WTC11 (cell line): ENCODE measurements at regions not wholly inside any gene's neighbourhood (a gene's known extent, or its start where the extent isn't known, plus 50 kb on each side); places are given as distances from the start of the nearest gene placed in this dataset.
A peak's percentile ranks its signal among the peaks of the same experiment; 100 is the strongest.

Source experiments
- ATAC-seq: fragments of 200-7000 bp; cut with Tn5 transposase; 2 replicates; pipeline ENCODE4 v1.10.0; 2021; ENCODE audit warnings: mild to moderate bottlenecking, moderate library complexity
- CTCF ChIA-PET: fragments of 300-600 bp; sonication (Branson Sonifier 250); formaldehyde crosslinking; loops from one replicate; lab custom pipeline; 2021; ENCODE audit warnings: antibody characterized with exemption; lab: Charles Lee
- POLR2A ChIA-PET: fragments of 350-600 bp; sonication (Branson Sonifier 250); formaldehyde crosslinking; loops from one replicate; lab custom pipeline; 2021; ENCODE audit warnings: antibody characterized with exemption; lab: Charles Lee
- DNase-seq: peaks from one replicate; pipeline ENCODE4 v3.0.0; 2021; ENCODE audit warnings: low spot score
- H3K27ac Mint-ChIP-seq: 2 replicates; pipeline ENCODE4 v1.8.0; 2021; ENCODE audit warnings: mixed read lengths
- H3K27me3 Mint-ChIP-seq: 2 replicates; pipeline ENCODE4 v1.8.0; 2021; ENCODE audit warnings: low read depth, mild to moderate bottlenecking, moderate library complexity, mixed read lengths
- H3K36me3 Mint-ChIP-seq: 2 replicates; pipeline ENCODE4 v1.8.0; 2021; ENCODE audit warnings: mixed read lengths
- H3K4me1 Mint-ChIP-seq: 2 replicates; pipeline ENCODE4 v1.8.0; 2022; ENCODE audit warnings: mixed read lengths
- H3K4me3 Mint-ChIP-seq: 2 replicates; pipeline ENCODE4 v1.8.0; 2021; ENCODE audit warnings: mild to moderate bottlenecking, moderate library complexity, mixed read lengths
- H3K9me3 Mint-ChIP-seq: 2 replicates; pipeline ENCODE4 v1.8.0; 2021; ENCODE audit warnings: mixed read lengths
- AFF4 ChIP-seq: sonication (generic); formaldehyde crosslinking; IDR thresholded peaks from 2 replicates; pipeline ENCODE4 v1.8.1; 2023; ENCODE audit warnings: mild to moderate bottlenecking, missing genetic modification reagents, borderline replicate concordance
- EMX1 ChIP-seq: fragments of 250-450 bp; sonication (Bioruptor Pico); IDR thresholded peaks from 2 replicates; pipeline ENCODE4 v1.8.0; 2021; ENCODE audit warnings: mild to moderate bottlenecking
- HMGA2 ChIP-seq: fragments of 250-450 bp; sonication (Bioruptor Pico); IDR thresholded peaks from 2 replicates; pipeline ENCODE4 v1.4.0; 2021; ENCODE audit warnings: mild to moderate bottlenecking, moderate library complexity
- KAT7 ChIP-seq: sonication (generic); formaldehyde crosslinking; IDR thresholded peaks from 2 replicates; pipeline ENCODE4 v1.8.1; 2023; ENCODE audit warnings: missing genetic modification reagents, mild to moderate bottlenecking, borderline replicate concordance
- MLX ChIP-seq: sonication (generic); formaldehyde crosslinking; IDR thresholded peaks from 2 replicates; pipeline ENCODE4 v1.8.1; 2023; ENCODE audit warnings: mild to moderate bottlenecking, missing genetic modification reagents, moderate library complexity
- MXD4 ChIP-seq: fragments of 250-450 bp; sonication (Bioruptor Pico); IDR thresholded peaks from 2 replicates; pipeline ENCODE4 v1.8.0; 2021; ENCODE audit warnings: mild to moderate bottlenecking, moderate library complexity, borderline replicate concordance
- MYBL2 ChIP-seq: sonication (generic); formaldehyde crosslinking; IDR thresholded peaks from 2 replicates; pipeline ENCODE4 v1.8.1; 2023; ENCODE audit warnings: mild to moderate bottlenecking, moderate library complexity, missing genetic modification reagents
- SP1 ChIP-seq: sonication (generic); formaldehyde crosslinking; conservative IDR thresholded peaks from 2 replicates; pipeline ENCODE4 v1.8.1; 2022; ENCODE audit warnings: missing genetic modification reagents
- TCF7 ChIP-seq: sonication (generic); formaldehyde crosslinking; IDR thresholded peaks from 2 replicates; pipeline ENCODE4 v1.8.0; 2022; ENCODE audit warnings: mild to moderate bottlenecking, low read depth, missing genetic modification reagents, moderate library complexity
- TP53 ChIP-seq: sonication (generic); formaldehyde crosslinking; IDR thresholded peaks from 2 replicates; pipeline ENCODE4 v1.8.1; 2023; ENCODE audit warnings: mild to moderate bottlenecking, missing genetic modification reagents
- USF1 ChIP-seq: sonication (generic); formaldehyde crosslinking; IDR thresholded peaks from 2 replicates; pipeline ENCODE4 v1.8.0; 2022; ENCODE audit warnings: mild to moderate bottlenecking, missing genetic modification reagents
- USF2 ChIP-seq: sonication (generic); formaldehyde crosslinking; IDR thresholded peaks from 2 replicates; pipeline ENCODE4 v1.8.1; 2023; ENCODE audit warnings: mild to moderate bottlenecking, missing genetic modification reagents, moderate library complexity
- ZNF219 ChIP-seq: sonication (generic); formaldehyde crosslinking; IDR thresholded peaks from 2 replicates; pipeline ENCODE4 v1.8.0; 2023; ENCODE audit warnings: missing genetic modification reagents, mild to moderate bottlenecking, borderline replicate concordance
- ZNF425 ChIP-seq: fragments of 250-450 bp; sonication (Bioruptor Pico); conservative IDR thresholded peaks from 2 replicates; pipeline ENCODE4 v1.9.0; 2021; ENCODE audit warnings: mild to moderate bottlenecking
- ZSCAN18 ChIP-seq: fragments of 250-450 bp; sonication (Bioruptor Pico); IDR thresholded peaks from 2 replicates; pipeline ENCODE4 v2.1.2; 2022; ENCODE audit warnings: mild to moderate bottlenecking, moderate library complexity
- TF ChIP-seq, protein P1 (sequence below): sonication (generic); formaldehyde crosslinking; IDR thresholded peaks from 2 replicates; pipeline ENCODE4 v1.8.0; 2023; ENCODE audit warnings: missing genetic modification reagents, mild to moderate bottlenecking, borderline replicate concordance
- TF ChIP-seq, protein P2 (sequence below): fragments of 250-450 bp; sonication (Bioruptor Pico); IDR thresholded peaks from 2 replicates; pipeline ENCODE4 v1.9.0; 2021; ENCODE audit warnings: moderate library complexity, mild to moderate bottlenecking, inconsistent platforms, borderline replicate concordance

- TF ChIP-seq AFF4 (CRISPR knock-in tag) = no peak
- no peak for TF ChIP-seq ZNF425 (CRISPR knock-in tag)
- no peak for TF ChIP-seq ZSCAN18 (CRISPR knock-in tag)
- TF ChIP-seq, protein P1, sequence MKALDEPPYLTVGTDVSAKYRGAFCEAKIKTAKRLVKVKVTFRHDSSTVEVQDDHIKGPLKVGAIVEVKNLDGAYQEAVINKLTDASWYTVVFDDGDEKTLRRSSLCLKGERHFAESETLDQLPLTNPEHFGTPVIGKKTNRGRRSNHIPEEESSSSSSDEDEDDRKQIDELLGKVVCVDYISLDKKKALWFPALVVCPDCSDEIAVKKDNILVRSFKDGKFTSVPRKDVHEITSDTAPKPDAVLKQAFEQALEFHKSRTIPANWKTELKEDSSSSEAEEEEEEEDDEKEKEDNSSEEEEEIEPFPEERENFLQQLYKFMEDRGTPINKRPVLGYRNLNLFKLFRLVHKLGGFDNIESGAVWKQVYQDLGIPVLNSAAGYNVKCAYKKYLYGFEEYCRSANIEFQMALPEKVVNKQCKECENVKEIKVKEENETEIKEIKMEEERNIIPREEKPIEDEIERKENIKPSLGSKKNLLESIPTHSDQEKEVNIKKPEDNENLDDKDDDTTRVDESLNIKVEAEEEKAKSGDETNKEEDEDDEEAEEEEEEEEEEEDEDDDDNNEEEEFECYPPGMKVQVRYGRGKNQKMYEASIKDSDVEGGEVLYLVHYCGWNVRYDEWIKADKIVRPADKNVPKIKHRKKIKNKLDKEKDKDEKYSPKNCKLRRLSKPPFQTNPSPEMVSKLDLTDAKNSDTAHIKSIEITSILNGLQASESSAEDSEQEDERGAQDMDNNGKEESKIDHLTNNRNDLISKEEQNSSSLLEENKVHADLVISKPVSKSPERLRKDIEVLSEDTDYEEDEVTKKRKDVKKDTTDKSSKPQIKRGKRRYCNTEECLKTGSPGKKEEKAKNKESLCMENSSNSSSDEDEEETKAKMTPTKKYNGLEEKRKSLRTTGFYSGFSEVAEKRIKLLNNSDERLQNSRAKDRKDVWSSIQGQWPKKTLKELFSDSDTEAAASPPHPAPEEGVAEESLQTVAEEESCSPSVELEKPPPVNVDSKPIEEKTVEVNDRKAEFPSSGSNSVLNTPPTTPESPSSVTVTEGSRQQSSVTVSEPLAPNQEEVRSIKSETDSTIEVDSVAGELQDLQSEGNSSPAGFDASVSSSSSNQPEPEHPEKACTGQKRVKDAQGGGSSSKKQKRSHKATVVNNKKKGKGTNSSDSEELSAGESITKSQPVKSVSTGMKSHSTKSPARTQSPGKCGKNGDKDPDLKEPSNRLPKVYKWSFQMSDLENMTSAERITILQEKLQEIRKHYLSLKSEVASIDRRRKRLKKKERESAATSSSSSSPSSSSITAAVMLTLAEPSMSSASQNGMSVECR (CRISPR knock-in tag) = no peak
- no peak for TF ChIP-seq MLX (CRISPR knock-in tag)
These were observed 250.8 kb upstream of the FOXF1 start (continued) for GRCh38 chr16:86259499-86259898.

DNA sequence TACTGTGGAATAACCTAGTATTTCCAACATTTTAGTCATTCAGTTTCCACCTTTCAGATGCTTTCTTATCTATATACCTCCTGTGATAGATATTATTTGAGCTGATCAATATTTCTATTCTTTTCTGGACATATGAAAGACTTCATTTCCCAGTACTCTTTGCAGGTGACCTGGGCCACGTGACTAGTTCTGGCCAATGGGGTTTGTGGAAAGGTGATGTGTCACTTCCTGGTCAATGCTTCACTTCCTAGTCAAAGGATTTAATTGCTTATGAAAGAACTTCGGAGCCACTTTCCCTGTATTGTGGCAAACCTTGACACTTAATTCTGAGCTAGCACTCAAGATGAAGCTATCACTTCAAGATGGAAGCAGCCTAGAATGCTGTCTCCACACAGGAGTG lies 248.9 kb upstream of the FOXF1 start:
- peaks cover 17% of the 10 kb centered on the region for H3K36me3 Mint-ChIP-seq
- H3K4me1 Mint-ChIP-seq = peaks cover 7% of the 10 kb centered on the region
- no peak overlapping the region for H3K4me3 Mint-ChIP-seq
- ATAC-seq = no peak
- ChIA-PET CTCF (interaction anchor here (1.2 kb wide), 1 partner anchor 9 kb away, joined by 7 read pairs; no protein-coding TSS in a partner anchor), POLR2A (no interaction called here)
- no peak for DNase-seq
- H3K27me3 Mint-ChIP-seq = peaks cover 4% of the 10 kb centered on the region
- no peak overlapping the region for H3K27ac Mint-ChIP-seq
- peaks cover 28% of the 10 kb centered on the region for H3K9me3 Mint-ChIP-seq
- no peak for TF ChIP-seq TP53
- TF ChIP-seq SP1 (CRISPR knock-in tag) = no peak
- TF ChIP-seq TCF7 (CRISPR knock-in tag) = no peak
- no peak for TF ChIP-seq MLX (CRISPR knock-in tag)
- no peak for TF ChIP-seq KAT7 (CRISPR knock-in tag)
- no peak for TF ChIP-seq ZNF219
- no peak for TF ChIP-seq MXD4 (CRISPR knock-in tag)
- no peak for TF ChIP-seq HMGA2
- no peak for TF ChIP-seq EMX1 (CRISPR knock-in tag)
- TF ChIP-seq MYBL2 = no peak
- TF ChIP-seq, protein P2, sequence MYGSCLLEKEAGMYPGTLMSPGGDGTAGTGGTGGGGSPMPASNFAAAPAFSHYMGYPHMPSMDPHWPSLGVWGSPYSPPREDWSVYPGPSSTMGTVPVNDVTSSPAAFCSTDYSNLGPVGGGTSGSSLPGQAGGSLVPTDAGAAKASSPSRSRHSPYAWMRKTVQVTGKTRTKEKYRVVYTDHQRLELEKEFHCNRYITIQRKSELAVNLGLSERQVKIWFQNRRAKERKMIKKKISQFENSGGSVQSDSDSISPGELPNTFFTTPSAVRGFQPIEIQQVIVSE (CRISPR knock-in tag) = no peak
- TF ChIP-seq USF1 (CRISPR knock-in tag) = peak; percentile 69
- TF ChIP-seq USF2 (CRISPR knock-in tag) = peak; percentile 80
